Kidney capillary endothelial cell (primary cell): ENCODE measurements at regions not wholly inside any gene's neighbourhood (a gene's known extent, or its start where the extent isn't known, plus 50 kb on each side); places are given as distances from the start of the nearest gene placed in this dataset.

Experiments used
- DNase-seq: peaks from one replicate; pipeline ENCODE4 v3.0.0-alpha.2; 2018; ENCODE audit warnings: low spot score

GRCh38 chr2:34103437-34103836, 504.3 kb upstream of the FAM98A start:
- DNase-seq: no peak

- DNase-seq: peak; percentile 63
These were observed 503.2 kb upstream of the FAM98A start for GRCh38 chr2:34102339-34102738.

GRCh38 chr2:34099377-34099776, 500.3 kb upstream of the FAM98A start:
- DNase-seq: no peak

DNA sequence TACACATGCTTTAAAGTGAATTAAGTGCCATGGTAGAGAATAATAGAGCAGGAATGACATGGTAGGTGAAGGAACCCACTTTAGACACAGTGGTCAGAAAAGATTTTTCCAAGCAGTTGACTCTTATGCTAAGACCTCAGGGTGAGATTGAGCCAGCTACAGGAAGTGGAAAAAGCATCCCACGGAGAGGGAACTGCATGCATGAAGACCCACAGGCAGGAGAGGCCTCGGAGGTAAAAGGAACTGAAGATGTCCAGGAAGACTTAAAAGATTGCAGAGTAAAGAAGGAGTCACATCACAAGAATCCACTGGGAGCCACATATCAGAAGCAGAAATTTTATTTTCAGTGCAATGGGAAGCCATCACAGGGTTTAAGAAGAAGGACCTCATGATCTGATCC, 499.2 kb upstream of the FAM98A start:
- no peak for DNase-seq

GRCh38 chr2:34096562-34097171, 497.6 kb upstream of the FAM98A start:
- DNase-seq: peak; percentile 68

GRCh38 chr2:34093790-34094189, 494.7 kb upstream of the FAM98A start:
- no peak for DNase-seq

DNA sequence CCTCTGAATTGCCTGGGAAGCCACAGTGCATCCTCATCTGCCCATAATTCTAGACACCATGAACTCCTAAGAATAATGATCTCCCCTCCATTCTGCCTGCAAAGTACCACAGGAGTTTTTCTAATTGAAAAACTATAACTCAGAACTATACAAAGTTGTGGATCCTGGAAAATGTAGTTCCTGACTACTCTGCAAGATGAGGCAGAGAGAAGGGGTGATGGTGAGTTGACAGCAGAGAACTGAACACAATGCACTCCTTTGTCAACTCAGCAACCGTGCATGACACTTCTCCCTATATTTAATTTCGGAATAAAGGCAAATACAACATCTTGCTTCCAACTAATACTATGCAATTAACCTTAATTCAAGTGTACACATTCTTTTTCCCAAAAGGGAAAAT, 471.1 kb upstream of the FAM98A start:
- no peak for DNase-seq

- DNase-seq: no peak
These were observed 470.5 kb upstream of the FAM98A start for GRCh38 chr2:34069604-34070003.

- DNase-seq: no peak
These were observed 451.3 kb upstream of the FAM98A start for GRCh38 chr2:34050413-34050812.

DNA sequence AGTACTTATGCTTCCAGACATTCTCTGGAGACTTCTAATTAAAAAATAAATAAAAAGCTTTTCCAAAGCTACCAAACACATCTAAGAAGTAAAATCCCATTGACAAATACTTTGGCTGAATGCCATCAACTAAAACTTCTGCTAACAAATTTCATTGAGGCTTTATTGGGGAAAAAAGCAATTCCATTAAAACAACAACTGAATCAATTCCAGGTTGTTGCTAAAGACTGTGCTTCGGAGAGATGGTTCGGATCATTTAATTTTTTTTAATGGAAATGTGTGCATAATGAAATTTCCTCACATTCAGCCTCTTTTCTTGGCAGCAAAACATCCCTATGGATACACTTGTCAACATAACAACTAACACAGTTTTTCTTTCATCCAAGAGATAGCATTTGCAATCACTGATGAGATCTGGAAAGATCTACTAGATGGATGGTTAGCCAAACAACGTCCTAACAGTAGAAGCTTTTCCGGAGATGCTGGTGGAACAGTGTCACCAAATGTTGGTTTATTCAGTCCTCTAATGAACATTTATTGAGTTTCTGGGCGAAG, 446.1 kb upstream of the FAM98A start:
- DNase-seq: no peak

GRCh38 chr2:34037886-34038285, 438.8 kb upstream of the FAM98A start:
- DNase-seq: no peak

- DNase-seq: no peak
These were observed 438.1 kb upstream of the FAM98A start for GRCh38 chr2:34037157-34037556.

DNA sequence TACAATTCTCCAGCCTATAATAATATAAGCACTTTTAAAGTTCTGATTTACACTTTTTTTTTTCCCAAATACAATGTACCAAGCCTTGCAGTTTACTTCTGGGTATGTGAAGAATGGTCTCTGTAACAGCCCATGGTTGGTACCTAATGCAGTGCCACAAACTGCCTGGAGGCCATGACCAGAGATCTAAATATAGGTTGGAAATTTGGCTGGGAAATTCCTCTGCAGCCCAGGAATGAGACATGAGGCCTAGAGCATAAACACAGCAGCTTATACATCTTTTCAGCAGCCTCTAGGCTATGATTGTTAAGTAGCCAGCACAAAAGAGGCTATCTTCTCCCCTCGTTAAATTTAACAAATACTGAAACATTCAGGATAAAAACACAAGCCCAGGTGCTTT, 432.0 kb upstream of the FAM98A start:
- no peak for DNase-seq

DNA sequence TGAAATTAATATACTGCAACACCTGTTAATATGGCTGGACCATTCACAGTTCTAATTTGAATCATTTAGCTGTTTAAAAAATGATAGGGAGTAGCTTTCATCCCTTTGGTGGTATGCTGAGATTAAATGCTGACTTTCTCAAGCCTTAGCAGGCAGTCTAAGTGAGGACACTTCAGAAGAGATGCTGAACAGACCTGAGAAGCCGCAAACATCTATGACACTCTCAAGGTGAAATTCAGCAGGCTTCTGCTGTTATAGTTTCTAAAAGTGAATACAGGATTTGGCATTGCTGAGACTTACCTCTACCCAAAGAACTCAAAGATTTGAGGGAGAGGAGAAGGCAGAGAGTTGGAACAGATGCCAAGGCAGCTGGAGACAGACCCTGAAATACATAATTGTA, 431.2 kb upstream of the FAM98A start:
- DNase-seq: no peak

DNA sequence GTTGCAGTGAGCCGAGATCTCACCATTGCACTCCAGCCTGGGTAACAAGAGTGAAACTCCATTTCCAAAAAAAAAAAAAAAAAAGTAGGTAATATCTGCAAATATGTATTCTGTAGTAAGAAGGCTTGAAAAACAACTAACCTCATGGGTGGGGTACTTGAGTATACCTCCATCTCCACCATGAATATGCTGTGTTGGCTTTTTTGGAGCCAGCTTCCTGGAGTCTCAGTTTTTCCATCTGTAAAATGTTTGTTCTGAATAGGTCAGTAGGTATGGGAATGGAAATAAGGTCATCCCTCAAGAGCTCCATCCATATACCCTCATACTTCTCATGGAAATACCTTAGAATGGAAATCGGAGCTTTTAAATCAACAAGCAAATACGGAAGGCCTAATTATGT, 430.0 kb upstream of the FAM98A start:
- no peak for DNase-seq

DNA sequence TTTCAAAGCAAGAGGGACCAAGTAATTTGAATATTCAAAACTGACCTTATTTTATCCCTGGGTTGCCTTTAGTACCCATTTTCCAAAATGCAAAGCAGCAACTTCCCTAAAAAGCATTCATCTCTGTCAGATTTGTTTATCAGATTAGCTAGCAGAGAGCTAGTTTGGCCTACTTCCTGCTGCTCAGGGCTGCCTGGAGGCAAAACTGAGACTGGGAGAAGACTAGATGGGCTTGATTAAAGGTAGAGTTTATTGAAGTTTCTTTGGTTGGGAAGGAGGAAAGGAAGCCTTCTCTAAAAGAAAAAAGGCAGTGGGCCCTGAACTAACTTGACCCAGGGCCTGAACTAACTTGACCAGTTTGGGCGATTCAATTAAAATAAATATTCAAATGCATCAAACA, 426.1 kb upstream of the FAM98A start:
- DNase-seq: no peak

GRCh38 chr2:34012715-34013302, 413.7 kb upstream of the FAM98A start:
- peak; percentile 59 for DNase-seq

- no peak for DNase-seq
These were observed 412.6 kb upstream of the FAM98A start for GRCh38 chr2:34011684-34012083.

DNA sequence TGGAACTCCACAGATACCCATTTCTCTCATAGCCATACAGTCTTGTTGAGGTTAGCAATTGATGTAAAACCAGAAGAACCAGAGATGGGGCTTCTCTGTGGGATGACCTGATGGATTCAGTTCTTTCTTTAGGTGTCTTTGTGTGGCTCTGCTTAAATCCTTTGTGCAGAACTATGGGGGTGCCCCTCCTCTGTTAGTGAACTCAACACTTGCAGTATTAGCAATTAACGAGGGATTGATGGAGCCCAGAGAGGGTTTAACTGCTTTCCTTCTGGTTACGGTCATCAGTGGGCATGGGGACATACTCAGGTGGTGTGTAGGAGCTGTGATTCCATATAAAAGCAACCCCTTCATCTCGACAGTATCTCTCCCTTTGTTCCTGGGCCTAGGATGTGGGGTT, 406.8 kb upstream of the FAM98A start:
- no peak for DNase-seq

- no peak for DNase-seq
These were observed 405.8 kb upstream of the FAM98A start for GRCh38 chr2:34004936-34005335.

DNA sequence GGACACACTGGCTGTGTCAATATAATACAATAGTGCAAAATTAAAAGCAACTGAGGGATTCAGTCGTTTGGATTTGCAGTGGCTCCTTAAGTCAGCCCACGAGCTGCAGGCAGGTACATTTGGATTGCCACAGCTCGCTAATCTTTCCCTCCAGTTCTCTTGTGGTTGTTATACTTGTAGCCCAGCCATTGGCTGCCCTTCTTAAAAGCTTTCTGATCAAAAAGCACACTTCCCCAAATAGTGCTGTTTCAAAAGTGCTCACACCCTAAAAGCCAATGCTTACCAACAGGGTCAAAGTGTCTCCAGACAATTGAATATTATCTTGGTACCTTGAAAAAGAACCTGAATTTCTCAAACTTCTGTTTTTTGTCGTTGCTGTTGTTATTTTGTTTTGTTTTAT, 404.7 kb upstream of the FAM98A start:
- DNase-seq: no peak

GRCh38 chr2:34001557-34001956, 402.5 kb upstream of the FAM98A start:
- no peak for DNase-seq

GRCh38 chr2:33984131-33984530, 385.0 kb upstream of the FAM98A start:
- no peak for DNase-seq

GRCh38 chr2:33978471-33978870, 379.4 kb upstream of the FAM98A start:
- no peak for DNase-seq
